B cell (primary cell): ENCODE measurements at regions not wholly inside any gene's neighbourhood (a gene's known extent, or its start where the extent isn't known, plus 50 kb on each side); places are given as distances from the start of the nearest gene placed in this dataset.

ENCODE experiments used
- ATAC-seq: fragments of 200-7000 bp; cut with Tn5 transposase; one replicate; pipeline ENCODE4 v1.10.0; 2021; ENCODE audit warnings: low read depth, mild to moderate bottlenecking, moderate number of reproducible peaks, moderate library complexity
- CTCF ChIA-PET: fragments of 350-600 bp; sonication (Branson Sonifier 250); formaldehyde crosslinking; loops from one replicate; lab custom pipeline; 2021; ENCODE audit warnings: antibody characterized with exemption, inconsistent platforms; lab: Charles Lee
- POLR2A ChIA-PET: fragments of 350-600 bp; sonication (Branson Sonifier 250); formaldehyde crosslinking; loops from one replicate; lab custom pipeline; 2021; ENCODE audit warnings: antibody characterized with exemption; lab: Charles Lee
- DNase-seq: peaks from one replicate; pipeline ENCODE4 v3.0.0; 2013
- H2AFZ ChIP-seq: 2 replicates; pipeline ENCODE4 v1.6.1; 2012; ENCODE audit warnings: mild to moderate bottlenecking, low read depth, low read length; ENCODE audit not compliant: insufficient read depth, poor library complexity, severe bottlenecking
- H3K27ac ChIP-seq, 2 donors: 1 replicate in 1 of 2; 2 replicates in 1 of 2; pipeline ENCODE4 v1.5.1; 2012 to 2013; ENCODE audit warnings: low read length in 2 of 2, mild to moderate bottlenecking in 2 of 2, moderate library complexity in 1 of 2
- H3K27me3 ChIP-seq, 4 experiments: fragments of 200-600 bp in 1 of 4; sonication (generic) in 1 of 4; replicated peaks in 1 of 4; 1 replicate in 2 of 4; 2 replicates in 2 of 4; pipeline versions ENCODE4 v1.6.1 to v1.7.0; 2013 to 2016; ENCODE audit warnings: low read length in 3 of 4, mild to moderate bottlenecking in 2 of 4, mixed read lengths in 1 of 4, moderate library complexity in 1 of 4; ENCODE audit not compliant: insufficient read depth in 4 of 4, control insufficient read depth in 3 of 4; ENCODE audit errors: control extremely low read depth in 1 of 4
- H3K36me3 ChIP-seq, 2 experiments: replicated peaks in 1 of 2; 1 replicate in 1 of 2; 2 replicates in 1 of 2; pipeline versions ENCODE4 v1.6.1 to v1.7.1; 2013; ENCODE audit warnings: low read length in 1 of 2; ENCODE audit not compliant: insufficient read depth in 2 of 2, control insufficient read depth in 1 of 2; ENCODE audit errors: control extremely low read depth in 1 of 2, extremely low read depth in 1 of 2
- H3K4me1 ChIP-seq, 2 donors: fragments of 200-600 bp in 1 of 2; sonication (generic) in 1 of 2; 1 replicate in 1 of 2; 2 replicates in 1 of 2; pipeline versions ENCODE4 v1.5.1 to v1.6.1; 2013 to 2017; ENCODE audit warnings: low read length in 2 of 2; ENCODE audit not compliant: control insufficient read depth in 2 of 2, insufficient read depth in 2 of 2
- H3K4me2 ChIP-seq: replicated peaks from 2 replicates; pipeline ENCODE3; 2012; ENCODE audit warnings: mild to moderate bottlenecking, low read depth, low read length; ENCODE audit not compliant: poor library complexity, severe bottlenecking
- H3K4me3 ChIP-seq, 5 experiments: fragments of 200-600 bp in 1 of 5; sonication (generic) in 1 of 5; 1 replicate in 3 of 5; 2 replicates in 2 of 5; pipeline versions ENCODE4 v1.5.1 to v1.7.0; 2011 to 2016; ENCODE audit warnings: low read length in 4 of 5, mild to moderate bottlenecking in 4 of 5, low read depth in 2 of 5, control low read depth in 1 of 5, moderate library complexity in 1 of 5; ENCODE audit not compliant: insufficient read depth in 1 of 5; ENCODE audit errors: control extremely low read depth in 1 of 5, extremely low read depth in 1 of 5
- H3K79me2 ChIP-seq: fragments of 200-600 bp; sonication (generic); one replicate; pipeline ENCODE4 v1.6.0; 2016; ENCODE audit warnings: low read length; ENCODE audit not compliant: control insufficient read depth, insufficient read depth
- H3K9ac ChIP-seq: fragments of 200-600 bp; sonication (generic); 2 replicates; pipeline ENCODE4 v1.6.1; 2017; ENCODE audit warnings: mild to moderate bottlenecking, low read length, moderate library complexity
- H3K9me3 ChIP-seq, 3 donors: one replicate each; pipeline versions ENCODE4 v1.6.1 to v1.7.1; 2013; ENCODE audit warnings: low read length in 2 of 3; ENCODE audit not compliant: control insufficient read depth in 2 of 3, insufficient read depth in 1 of 3; ENCODE audit errors: control extremely low read depth in 1 of 3
- H4K20me1 ChIP-seq: 2 replicates; pipeline ENCODE4 v1.6.0; 2012; ENCODE audit warnings: mild to moderate bottlenecking, low read length; ENCODE audit not compliant: insufficient read depth, control insufficient read depth, poor library complexity, severe bottlenecking
- H3K27ac Mint-ChIP-seq: one replicate; pipeline ENCODE4 v1.8.0; 2021; ENCODE audit warnings: mixed read lengths
- H3K27me3 Mint-ChIP-seq: one replicate; pipeline ENCODE4 v1.8.0; 2021; ENCODE audit warnings: mixed read lengths
- H3K4me1 Mint-ChIP-seq: one replicate; pipeline ENCODE4 v1.8.0; 2021; ENCODE audit warnings: mixed read lengths
- H3K4me3 Mint-ChIP-seq: one replicate; pipeline ENCODE4 v1.8.0; 2021; ENCODE audit warnings: mixed read lengths
- H3K9me3 Mint-ChIP-seq: one replicate; pipeline ENCODE4 v1.8.0; 2022; ENCODE audit warnings: mixed read lengths; ENCODE audit not compliant: insufficient read depth
- EZH2 ChIP-seq: IDR thresholded peaks from 2 replicates; pipeline ENCODE4 v1.6.1; 2012; ENCODE audit warnings: borderline replicate concordance, low read depth, mild to moderate bottlenecking, moderate library complexity, low read length; ENCODE audit not compliant: insufficient read depth, poor library complexity, severe bottlenecking
- WGBS: methylation state at CpG from one replicate; pipeline ENCODE4 v1.1.5; 2013; ENCODE audit warnings: missing lambda C conversion rate; ENCODE audit not compliant: insufficient coverage; 5-methylcytosine and 5-hydroxymethylcytosine counted together
- intact Hi-C: fragments of 100-400 bp; cut with micrococcal nuclease; formaldehyde crosslinking; loops from one replicate; pipeline ENCODE4 v1.10.0; 2022
- TF ChIP-seq, protein P1 (sequence below): fragments of 200-600 bp; IDR thresholded peaks from one replicate; pipeline ENCODE4 v1.8.0; 2022; ENCODE audit warnings: antibody characterized with exemption, mild to moderate bottlenecking

DNA sequence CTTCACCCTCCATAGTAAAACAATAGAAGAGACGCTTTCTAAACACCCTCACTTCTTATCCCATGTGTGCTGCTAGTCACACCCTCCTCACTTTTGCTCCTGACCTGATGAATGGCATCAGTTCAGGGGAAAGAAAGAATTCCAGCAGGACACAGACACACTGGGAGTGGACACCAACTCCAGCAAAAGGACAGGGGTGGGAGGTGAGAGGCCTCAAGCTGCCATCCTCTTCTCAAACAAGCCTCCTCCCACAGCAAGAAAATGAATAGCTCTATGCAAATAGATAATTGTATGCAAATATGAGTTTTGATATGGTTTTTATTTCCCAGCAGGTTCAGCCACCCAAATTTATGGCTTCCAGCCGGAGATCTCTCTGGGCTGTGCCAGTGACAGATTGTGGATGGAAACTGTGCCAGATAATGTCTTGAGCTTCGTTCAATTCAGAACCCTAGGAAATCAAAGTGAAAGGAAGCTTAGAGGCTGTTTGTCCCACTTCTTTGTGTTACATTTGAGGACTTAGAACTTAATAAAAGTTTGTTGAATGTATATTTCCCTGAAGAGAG lies 209.3 kb upstream of the PPP2R3A start:
- H3K9me3 Mint-ChIP-seq: no peaks in the 10 kb centered on the region
- H3K27me3 Mint-ChIP-seq: peaks cover 6% of the 10 kb centered on the region
- H3K4me1 ChIP-seq: no peaks in the 10 kb centered on the region
- H3K27ac Mint-ChIP-seq: no peak overlapping the region
- H3K9me3 ChIP-seq: no peaks in the 10 kb centered on the region
- no peak overlapping the region for H3K9ac ChIP-seq
- TF ChIP-seq EZH2: no peak
- TF ChIP-seq, protein P1, sequence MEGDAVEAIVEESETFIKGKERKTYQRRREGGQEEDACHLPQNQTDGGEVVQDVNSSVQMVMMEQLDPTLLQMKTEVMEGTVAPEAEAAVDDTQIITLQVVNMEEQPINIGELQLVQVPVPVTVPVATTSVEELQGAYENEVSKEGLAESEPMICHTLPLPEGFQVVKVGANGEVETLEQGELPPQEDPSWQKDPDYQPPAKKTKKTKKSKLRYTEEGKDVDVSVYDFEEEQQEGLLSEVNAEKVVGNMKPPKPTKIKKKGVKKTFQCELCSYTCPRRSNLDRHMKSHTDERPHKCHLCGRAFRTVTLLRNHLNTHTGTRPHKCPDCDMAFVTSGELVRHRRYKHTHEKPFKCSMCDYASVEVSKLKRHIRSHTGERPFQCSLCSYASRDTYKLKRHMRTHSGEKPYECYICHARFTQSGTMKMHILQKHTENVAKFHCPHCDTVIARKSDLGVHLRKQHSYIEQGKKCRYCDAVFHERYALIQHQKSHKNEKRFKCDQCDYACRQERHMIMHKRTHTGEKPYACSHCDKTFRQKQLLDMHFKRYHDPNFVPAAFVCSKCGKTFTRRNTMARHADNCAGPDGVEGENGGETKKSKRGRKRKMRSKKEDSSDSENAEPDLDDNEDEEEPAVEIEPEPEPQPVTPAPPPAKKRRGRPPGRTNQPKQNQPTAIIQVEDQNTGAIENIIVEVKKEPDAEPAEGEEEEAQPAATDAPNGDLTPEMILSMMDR: no peak
- no peaks in the 10 kb centered on the region for H4K20me1 ChIP-seq
- no peaks in the 10 kb centered on the region for H3K4me1 Mint-ChIP-seq
- H3K36me3 ChIP-seq: no peaks in the 10 kb centered on the region
- no peak overlapping the region for H3K4me2 ChIP-seq
- no peak for DNase-seq
- no peak overlapping the region for H3K27ac ChIP-seq
- H2AFZ ChIP-seq: no peak overlapping the region
- no peaks in the 10 kb centered on the region for H3K27me3 ChIP-seq
- no peak overlapping the region for H3K4me3 ChIP-seq
- WGBS: 85% methylated on average over 3 of the region's 3 CpGs
- ATAC-seq: no peak
- H3K4me3 Mint-ChIP-seq: no peak overlapping the region
- intact Hi-C loops: no loop called here
- POLR2A ChIA-PET: no interaction called here
- no peaks in the 10 kb centered on the region for H3K79me2 ChIP-seq
- CTCF ChIA-PET: no interaction called here

DNA sequence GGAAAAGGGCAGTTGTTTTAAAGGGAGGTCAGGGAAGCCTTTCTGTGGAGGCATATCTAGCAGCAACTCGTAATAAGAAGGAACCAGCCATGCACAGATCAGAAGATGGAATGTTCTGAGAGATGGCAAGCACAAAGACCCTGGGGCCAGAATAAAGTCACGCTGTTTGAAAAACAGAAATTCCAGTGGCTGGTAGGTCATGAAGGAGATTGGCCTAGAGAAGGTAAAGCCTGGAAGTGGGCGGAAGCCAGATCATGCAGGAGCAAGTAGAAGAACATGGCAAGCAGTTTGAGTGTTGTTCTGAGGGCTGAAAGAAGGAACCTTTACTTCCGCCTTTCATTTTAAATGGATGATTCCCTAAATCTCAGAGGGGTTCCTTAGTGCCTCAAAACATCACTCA lies 208.1 kb upstream of the PPP2R3A start:
- ATAC-seq (no peak), DNase-seq (no peak)
- Mint-ChIP-seq H3K4me1 (no peaks in the 10 kb centered on the region), H3K4me3 (no peak overlapping the region), H3K9me3 (no peaks in the 10 kb centered on the region), H3K27me3 (peaks cover 4% of the 10 kb centered on the region), H3K27ac (no peak overlapping the region)
- intact Hi-C loops: no loop called here
- Histone ChIP-seq H3K4me2 (no peak overlapping the region), H3K9me3 (no peaks in the 10 kb centered on the region), H3K79me2 (no peaks in the 10 kb centered on the region), H3K4me1 (no peaks in the 10 kb centered on the region), H3K4me3 (no peak overlapping the region), H3K27me3 (no peaks in the 10 kb centered on the region), H3K27ac (no peak overlapping the region), H3K36me3 (no peaks in the 10 kb centered on the region), H3K9ac (no peak overlapping the region), H4K20me1 (no peaks in the 10 kb centered on the region), H2AFZ (no peak overlapping the region)
- 90% methylated on average over 3 of the region's 4 CpGs for WGBS
- no peak for TF ChIP-seq EZH2
- TF ChIP-seq, protein P1: no peak
- ChIA-PET CTCF (no interaction called here), POLR2A (no interaction called here)
